ENCODE measurements at regions not wholly inside any gene's neighbourhood (a gene's known extent, or its start where the extent isn't known, plus 50 kb on each side); places are given as distances from the start of the nearest gene placed in this dataset.
A peak's percentile ranks its signal among the peaks of the same experiment; 100 is the strongest.

DNA sequence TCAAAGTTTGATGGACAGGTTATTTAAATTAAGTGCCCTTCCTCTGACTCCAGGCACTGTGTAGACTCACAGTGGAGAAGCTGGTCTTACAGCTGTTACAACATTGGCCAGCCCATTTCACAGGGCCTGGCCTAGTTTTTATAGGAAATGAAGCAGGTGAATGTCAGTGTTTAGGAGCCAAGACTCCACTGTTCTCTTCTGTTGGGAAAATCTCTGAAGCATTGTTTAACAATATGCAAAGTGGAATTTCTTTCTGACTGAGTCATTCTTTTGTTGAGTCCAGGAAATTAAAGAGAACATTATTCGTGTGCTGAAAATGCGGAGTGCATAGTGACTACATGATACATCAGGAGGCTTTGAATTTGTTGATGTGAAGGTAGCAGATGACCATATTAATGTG, 64.7 kb downstream of the ARRDC4 start:
- no peak for DNase-seq (ENCODE audit: low spot score)

- no peak for DNase-seq (ENCODE audit: low spot score)
These were observed 74.2 kb downstream of the ARRDC4 start for GRCh38 chr15:98034731-98035130.

DNA sequence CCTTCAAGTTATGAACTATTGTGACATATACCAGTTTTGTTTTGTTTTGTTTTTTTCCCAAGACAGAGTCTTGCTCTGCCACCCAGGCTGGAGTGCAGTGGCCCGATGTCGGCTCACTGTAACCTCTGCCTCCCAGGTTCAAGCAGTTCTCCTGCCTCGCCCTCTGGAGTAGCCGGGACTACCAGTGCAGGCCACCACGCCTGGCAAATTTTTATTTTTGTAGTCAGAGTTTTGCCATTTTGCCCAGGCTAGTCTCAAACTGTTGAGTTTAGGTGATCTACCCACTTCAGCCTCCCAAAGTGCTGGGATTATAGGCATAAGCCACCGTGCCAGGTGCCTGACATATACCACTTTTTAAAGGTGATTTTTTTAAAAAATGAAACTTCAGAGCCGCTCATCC, 74.6 kb downstream of the ARRDC4 start:
- DNase-seq (ENCODE audit: low spot score), result no peak

DNA sequence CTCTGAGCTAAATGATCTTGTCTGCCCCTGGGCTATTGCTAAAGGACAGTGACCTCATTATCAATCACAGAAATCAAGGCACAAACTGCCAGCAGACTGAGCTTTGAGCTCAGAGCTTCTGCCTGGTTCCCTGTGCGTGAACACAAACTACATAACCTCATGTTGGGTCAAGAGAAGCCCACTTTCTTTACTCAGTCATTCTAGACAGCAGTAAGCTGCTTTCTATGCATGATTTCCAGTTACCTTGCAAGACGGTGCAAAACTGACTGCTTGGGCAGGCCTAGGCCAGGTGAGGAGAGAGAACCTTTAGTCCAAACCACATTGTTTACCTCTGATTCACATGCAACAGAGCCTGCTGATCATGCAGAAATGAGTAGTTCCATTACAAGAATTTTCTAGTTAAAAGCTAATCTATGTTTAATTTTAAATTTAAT, 75.1 kb downstream of the ARRDC4 start:
- no peak for DNase-seq (ENCODE audit: low spot score)

DNA sequence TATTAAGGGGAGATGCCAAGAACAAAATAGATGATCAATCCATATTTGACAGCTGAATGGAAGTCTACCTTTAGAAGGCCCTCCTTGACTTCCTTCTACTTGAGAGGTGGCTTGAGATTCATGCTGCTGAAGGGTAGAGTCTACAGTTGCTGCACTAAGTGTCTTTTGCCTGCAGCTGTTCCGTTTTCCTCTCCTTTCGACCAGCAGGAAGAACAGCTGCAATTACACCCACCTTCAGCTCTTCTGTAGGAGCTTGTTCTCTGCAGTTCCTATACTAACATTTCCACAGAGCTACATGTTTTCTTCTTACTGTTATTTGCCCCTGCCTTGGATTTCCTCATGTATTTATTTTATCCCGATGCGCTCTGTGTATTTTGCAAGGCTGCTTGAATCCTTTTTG, 79.1 kb downstream of the ARRDC4 start:
- DNase-seq (ENCODE audit: low spot score), result no peak

GRCh38 chr15:98040146-98040545, 79.6 kb downstream of the ARRDC4 start:
- DNase-seq (ENCODE audit: low spot score), result no peak

- DNase-seq (ENCODE audit: low spot score), result no peak
These were observed 82.9 kb downstream of the ARRDC4 start for GRCh38 chr15:98043160-98044014.

DNA sequence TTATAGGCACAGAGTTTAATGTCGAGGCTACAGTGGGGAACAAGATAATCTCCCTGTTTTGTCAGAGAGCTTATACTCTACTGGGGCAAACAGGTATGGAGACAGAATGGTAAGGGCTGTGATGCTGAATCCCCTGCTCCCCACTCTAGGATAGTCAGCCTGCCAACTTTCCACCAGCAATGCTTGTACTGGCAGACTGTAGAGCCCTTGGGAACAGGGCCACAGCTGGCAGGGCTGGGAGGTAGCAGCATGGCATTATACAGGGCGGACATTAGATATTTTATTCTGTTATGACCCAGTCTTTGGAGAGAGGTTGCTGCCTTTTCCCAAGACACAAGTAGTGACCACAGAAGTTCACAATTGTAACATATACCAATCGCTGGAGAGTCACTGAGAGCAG, 91.2 kb downstream of the ARRDC4 start:
- DNase-seq (ENCODE audit: low spot score), result no peak

GRCh38 chr15:98057453-98057852, 97.0 kb downstream of the ARRDC4 start:
- DNase-seq (ENCODE audit: low spot score), result no peak

DNA sequence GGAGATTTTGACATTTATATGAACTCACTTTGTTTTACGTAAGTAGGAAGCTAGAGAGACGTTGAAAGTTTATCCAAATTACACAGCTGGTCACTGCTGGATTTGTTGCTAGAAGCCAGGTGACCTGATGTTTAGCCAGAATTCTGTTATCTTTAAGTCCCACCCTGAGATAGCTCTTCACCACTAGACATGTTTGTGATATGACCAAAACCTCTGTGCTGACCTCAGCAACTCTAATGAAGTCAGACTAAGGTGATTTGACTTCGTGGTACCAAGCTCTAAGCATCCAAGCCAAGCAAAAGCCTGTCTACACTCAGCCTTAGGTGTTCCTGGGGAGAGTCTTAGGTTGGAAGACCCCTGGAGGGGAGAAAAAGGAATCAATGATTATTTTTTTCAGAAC, 102.4 kb downstream of the ARRDC4 start:
- DNase-seq (ENCODE audit: low spot score), result no peak

DNA sequence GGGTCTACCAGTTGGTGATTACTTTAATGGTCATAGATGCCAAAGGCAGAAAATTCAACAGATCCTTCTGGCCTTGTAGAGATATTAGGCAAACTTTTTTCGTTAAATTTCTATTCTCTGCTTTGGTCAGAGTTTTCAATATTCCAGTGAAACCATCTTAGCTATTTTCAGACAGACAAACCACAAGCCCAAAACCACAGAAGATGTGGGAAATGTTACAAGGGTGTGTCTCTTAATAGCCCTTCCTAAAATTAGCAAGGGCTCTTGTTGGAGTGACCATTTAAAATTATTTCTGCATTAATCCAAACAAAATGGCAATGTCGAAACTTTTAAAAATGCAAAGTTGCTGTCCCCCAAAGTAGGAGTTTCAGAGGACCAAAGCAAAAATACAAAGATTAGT, 102.8 kb downstream of the ARRDC4 start:
- DNase-seq (ENCODE audit: low spot score), result no peak

DNA sequence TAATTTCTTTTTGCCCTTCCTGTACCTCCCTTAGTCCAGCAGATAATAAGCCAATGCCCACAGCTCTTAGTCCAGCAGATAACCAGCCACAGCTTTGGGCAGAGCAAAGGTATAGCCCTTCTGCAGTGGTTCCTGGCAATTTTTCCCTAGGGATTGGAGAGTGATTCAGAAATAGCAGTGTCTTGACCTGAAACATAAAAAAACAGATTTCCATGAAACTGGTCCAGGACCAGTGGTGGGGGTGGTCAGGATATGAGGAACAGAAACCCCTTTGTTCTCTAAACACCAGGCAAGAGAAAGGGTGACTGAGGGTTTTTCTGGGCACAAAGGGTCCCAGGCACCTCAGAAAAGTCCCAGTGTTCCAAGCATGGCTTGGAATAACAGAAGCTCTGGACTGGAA, 103.4 kb downstream of the ARRDC4 start:
- no peak for DNase-seq (ENCODE audit: low spot score)

- no peak for DNase-seq (ENCODE audit: low spot score)
These were observed 106.8 kb downstream of the ARRDC4 start for GRCh38 chr15:98067339-98067738.

- no peak for DNase-seq (ENCODE audit: low spot score)
These were observed 108.8 kb downstream of the ARRDC4 start for GRCh38 chr15:98069256-98069655.

DNA sequence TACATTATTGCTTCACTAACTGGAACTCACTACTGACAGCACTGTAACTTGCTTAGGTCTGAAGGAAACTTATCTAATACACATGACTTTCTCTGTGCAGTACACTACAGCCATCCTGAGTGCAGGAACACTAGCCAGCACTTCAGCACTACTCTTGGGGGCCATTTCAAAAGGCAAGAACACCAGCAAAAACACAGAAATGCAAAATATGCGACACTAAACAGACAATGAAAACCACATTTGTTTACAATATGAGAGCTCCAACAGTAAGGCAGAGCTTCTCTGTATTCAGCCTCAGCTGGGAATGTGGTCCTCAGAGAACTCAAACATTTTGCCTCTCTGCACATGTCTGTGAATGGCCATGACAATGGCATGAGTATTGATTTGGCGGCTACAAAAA, 109.6 kb downstream of the ARRDC4 start:
- DNase-seq (ENCODE audit: low spot score), result no peak

GRCh38 chr15:98071786-98072185, 111.3 kb downstream of the ARRDC4 start:
- no peak for DNase-seq (ENCODE audit: low spot score)

GRCh38 chr15:98075441-98075840, 114.9 kb downstream of the ARRDC4 start:
- no peak for DNase-seq (ENCODE audit: low spot score)

GRCh38 chr15:98076021-98076816, 115.7 kb downstream of the ARRDC4 start:
- no peak for DNase-seq (ENCODE audit: low spot score)

DNA sequence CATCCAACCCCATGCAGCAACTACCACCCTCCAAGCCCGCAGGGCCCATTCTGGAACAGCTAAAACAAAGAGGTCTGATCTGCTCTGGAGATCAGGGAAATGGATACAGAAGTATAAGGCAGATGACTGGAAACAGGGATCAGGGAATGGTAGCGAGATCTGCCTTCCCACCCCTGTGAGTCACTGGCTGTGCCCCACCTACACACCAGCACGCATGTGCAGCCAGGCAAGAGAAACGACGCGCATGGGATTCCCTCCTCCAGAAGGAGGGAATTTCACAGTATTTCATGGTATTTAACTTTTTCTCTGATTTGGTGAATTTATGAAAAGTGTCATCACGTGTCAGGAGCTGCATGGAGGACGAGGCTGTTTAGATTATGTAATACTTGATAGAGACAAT, 116.7 kb downstream of the ARRDC4 start:
- no peak for DNase-seq (ENCODE audit: low spot score)

- no peak for DNase-seq (ENCODE audit: low spot score)
These were observed 120.3 kb downstream of the ARRDC4 start for GRCh38 chr15:98080791-98081190.

GRCh38 chr15:98083203-98083910, 122.9 kb downstream of the ARRDC4 start:
- no peak for DNase-seq (ENCODE audit: low spot score)

GRCh38 chr15:98085003-98085639, 124.6 kb downstream of the ARRDC4 start:
- peak; percentile 62 for DNase-seq (ENCODE audit: low spot score)

Data from mucosa of gallbladder (tissue), 1 donor.